ENCODE measurements at regions not wholly inside any gene's neighbourhood (a gene's known extent, or its start where the extent isn't known, plus 50 kb on each side); places are given as distances from the start of the nearest gene placed in this dataset.

GRCh38 chr16:73274140-73274539, 226.2 kb upstream of the ZFHX3 start:
- no peak for DNase-seq (ENCODE audit: low read depth in 2 of 2)

GRCh38 chr16:73268366-73268993, 220.6 kb upstream of the ZFHX3 start:
- DNase-seq (ENCODE audit: low read depth in 2 of 2): no peak

- DNase-seq (ENCODE audit: low read depth in 2 of 2): no peak
Observed at GRCh38 chr16:73265935-73266334, 218.0 kb upstream of the ZFHX3 start.

- no peak for DNase-seq (ENCODE audit: low read depth in 2 of 2)
Observed at GRCh38 chr16:73265124-73265837, 217.4 kb upstream of the ZFHX3 start.

GRCh38 chr16:73262931-73263330, 215.0 kb upstream of the ZFHX3 start:
- DNase-seq (ENCODE audit: low read depth in 2 of 2): no peak

- DNase-seq (ENCODE audit: low read depth in 2 of 2): no peak
Observed at GRCh38 chr16:73255031-73255430, 207.1 kb upstream of the ZFHX3 start.

GRCh38 chr16:73253922-73254480, 206.1 kb upstream of the ZFHX3 start:
- no peak for DNase-seq (ENCODE audit: low read depth in 2 of 2)

GRCh38 chr16:73252446-73252845, 204.5 kb upstream of the ZFHX3 start:
- no peak for DNase-seq (ENCODE audit: low read depth in 2 of 2)

- DNase-seq (ENCODE audit: low read depth in 2 of 2): no peak
Observed at GRCh38 chr16:73251608-73252007, 203.7 kb upstream of the ZFHX3 start.

GRCh38 chr16:73248316-73248715, 200.4 kb upstream of the ZFHX3 start:
- no peak for DNase-seq (ENCODE audit: low read depth in 2 of 2)

GRCh38 chr16:73240920-73241319, 193.0 kb upstream of the ZFHX3 start:
- DNase-seq (ENCODE audit: low read depth in 2 of 2): no peak

GRCh38 chr16:73237601-73238000, 189.7 kb upstream of the ZFHX3 start:
- no peak for DNase-seq (ENCODE audit: low read depth in 2 of 2)

- no peak for DNase-seq (ENCODE audit: low read depth in 2 of 2)
Observed at GRCh38 chr16:73234496-73234895, 186.6 kb upstream of the ZFHX3 start.

- DNase-seq (ENCODE audit: low read depth in 2 of 2): no peak
Observed at GRCh38 chr16:73233846-73234424, 186.0 kb upstream of the ZFHX3 start.

GRCh38 chr16:73233329-73233765, 185.4 kb upstream of the ZFHX3 start:
- DNase-seq (ENCODE audit: low read depth in 2 of 2): no peak

- DNase-seq (ENCODE audit: low read depth in 2 of 2): no peak
Observed at GRCh38 chr16:73232555-73233328, 184.8 kb upstream of the ZFHX3 start.

GRCh38 chr16:73231944-73232554, 184.1 kb upstream of the ZFHX3 start:
- DNase-seq (ENCODE audit: low read depth in 2 of 2): no peak

GRCh38 chr16:73231379-73231778, 183.5 kb upstream of the ZFHX3 start:
- DNase-seq (ENCODE audit: low read depth in 2 of 2): no peak

GRCh38 chr16:73230651-73231050, 182.7 kb upstream of the ZFHX3 start:
- no peak for DNase-seq (ENCODE audit: low read depth in 2 of 2)

- no peak for DNase-seq (ENCODE audit: low read depth in 2 of 2)
Observed at GRCh38 chr16:73228649-73229048, 180.7 kb upstream of the ZFHX3 start.

GRCh38 chr16:73226675-73227074, 178.7 kb upstream of the ZFHX3 start:
- no peak for DNase-seq (ENCODE audit: low read depth in 2 of 2)

- no peak for DNase-seq (ENCODE audit: low read depth in 2 of 2)
Observed at GRCh38 chr16:73225983-73226382, 178.1 kb upstream of the ZFHX3 start.

Data from stimulated activated CD8-positive, alpha-beta memory T cell treated with anti-CD3 and anti-CD28 coated beads, Interleukin-15, amount 100 ng/mL, for 48 hours (primary cell).